Transverse colon (tissue), 4 donors: ENCODE measurements at regions not wholly inside any gene's neighbourhood (a gene's known extent, or its start where the extent isn't known, plus 50 kb on each side); places are given as distances from the start of the nearest gene placed in this dataset.

Experiments
- CTCF ChIP-seq, 5 experiments: fragments of 200-600 bp in 3 of 5; fragments of 450-650 bp in 2 of 5; sonication (generic) in 3 of 5; IDR thresholded peaks; 1 replicate in 2 of 5; 2 replicates in 3 of 5; pipeline ENCODE4 v1.5.1; 2016 to 2017; ENCODE audit warnings: antibody characterized with exemption in 5 of 5, inconsistent platforms in 3 of 5, mild to moderate bottlenecking in 2 of 5, moderate library complexity in 1 of 5
- EP300 ChIP-seq: sonication (generic); formaldehyde crosslinking; IDR thresholded peaks from one replicate; pipeline ENCODE4 v1.6.1; 2017; ENCODE audit warnings: antibody characterized with exemption, low read depth
- POLR2A ChIP-seq: fragments of 450-650 bp; IDR thresholded peaks from one replicate; pipeline ENCODE4 v1.6.1; 2016; ENCODE audit warnings: antibody characterized with exemption, mild to moderate bottlenecking, moderate library complexity
- POLR2AphosphoS5 ChIP-seq, 3 donors: sonication (generic); formaldehyde crosslinking; IDR thresholded peaks; one replicate each; pipeline ENCODE4 v1.6.1; 2016; ENCODE audit warnings: antibody characterized with exemption in 3 of 3

- no peak for TF ChIP-seq CTCF (IDR thresholded peaks at IDR 0.05)
- no peak for TF ChIP-seq POLR2AphosphoS5 (IDR thresholded peaks at IDR 0.05)
- no peak for TF ChIP-seq POLR2A
- no peak for TF ChIP-seq EP300
Observed at GRCh38 chr21:16262091-16262490, 532.3 kb downstream of the USP25 start.
